ENCODE measurements at regions not wholly inside any gene's neighbourhood (a gene's known extent, or its start where the extent isn't known, plus 50 kb on each side); places are given as distances from the start of the nearest gene placed in this dataset.
"Not testable (repeated sequence)": the region's sequence is repeated elsewhere in the genome, so short reads cannot be mapped to it uniquely, and the experiment has no call there.

- H3K27ac Mint-ChIP-seq, result no peak overlapping the region
- no peak for DNase-seq (ENCODE audit: low spot score)
- H3K9me3 Mint-ChIP-seq, result no peaks in the 10 kb centered on the region
- H3K27me3 Mint-ChIP-seq, result peaks cover 3 to 19% of the 10 kb centered on the region in 2 donors
- H3K36me3 Mint-ChIP-seq, result peaks cover 5% of the 10 kb centered on the region
- H3K4me3 Mint-ChIP-seq, result no peak overlapping the region
- H3K4me1 Mint-ChIP-seq (ENCODE audit: low read depth in 2 of 2), result peaks cover 0 to 3% of the 10 kb centered on the region in 2 donors
- no peak for ATAC-seq
These were observed 79.6 kb upstream of the STK38L start for GRCh38 chr12:27164330-27165040.

- H3K27ac Mint-ChIP-seq; DNase-seq (ENCODE audit: low spot score); ATAC-seq; H3K4me1 Mint-ChIP-seq (ENCODE audit: low read depth in 2 of 2); H3K4me3 Mint-ChIP-seq; H3K9me3 Mint-ChIP-seq: not testable (repeated sequence)
- Mint-ChIP-seq H3K27me3 (peaks cover 5 to 24% of the 10 kb centered on the region in 2 donors), H3K36me3 (peaks cover 15% of the 10 kb centered on the region)
These were observed 78.1 kb upstream of the STK38L start for GRCh38 chr12:27165958-27166357.

GRCh38 chr12:27171494-27171893, 72.6 kb upstream of the STK38L start:
- not testable (repeated sequence) for DNase-seq (ENCODE audit: low spot score); ATAC-seq; H3K4me1 Mint-ChIP-seq (ENCODE audit: low read depth in 2 of 2); H3K27ac Mint-ChIP-seq; H3K4me3 Mint-ChIP-seq; H3K9me3 Mint-ChIP-seq
- H3K36me3 Mint-ChIP-seq, result peaks cover 17% of the 10 kb centered on the region
- H3K27me3 Mint-ChIP-seq, result peaks cover 5 to 24% of the 10 kb centered on the region in 2 donors

GRCh38 chr12:27176765-27177164, 67.3 kb upstream of the STK38L start:
- no peaks in the 10 kb centered on the region for H3K36me3 Mint-ChIP-seq
- no peak for DNase-seq (ENCODE audit: low spot score)
- no peak overlapping the region for H3K27ac Mint-ChIP-seq
- H3K27me3 Mint-ChIP-seq, result peaks cover 11 to 15% of the 10 kb centered on the region in 2 donors
- H3K9me3 Mint-ChIP-seq, result no peaks in the 10 kb centered on the region
- ATAC-seq, result peak; percentile 72 to 77
- H3K4me1 Mint-ChIP-seq (ENCODE audit: low read depth in 2 of 2), result peaks cover 3 to 10% of the 10 kb centered on the region in 2 donors
- H3K4me3 Mint-ChIP-seq, result no peak overlapping the region

GRCh38 chr12:27177706-27178105, 66.4 kb upstream of the STK38L start:
- no peak for DNase-seq (ENCODE audit: low spot score)
- H3K4me1 Mint-ChIP-seq (ENCODE audit: low read depth in 2 of 2), result peaks cover 3 to 10% of the 10 kb centered on the region in 2 donors
- no peak overlapping the region for H3K27ac Mint-ChIP-seq
- H3K36me3 Mint-ChIP-seq, result no peaks in the 10 kb centered on the region
- no peak overlapping the region for H3K4me3 Mint-ChIP-seq
- H3K9me3 Mint-ChIP-seq, result no peaks in the 10 kb centered on the region
- peaks cover 11 to 15% of the 10 kb centered on the region in 2 donors for H3K27me3 Mint-ChIP-seq
- no peak for ATAC-seq

GRCh38 chr12:27178255-27178654, 65.8 kb upstream of the STK38L start:
- DNase-seq (ENCODE audit: low spot score) (no peak), ATAC-seq (no peak)
- Mint-ChIP-seq H3K4me3 (no peak overlapping the region), H3K27ac (no peak overlapping the region), H3K36me3 (no peaks in the 10 kb centered on the region), H3K4me1 (ENCODE audit: low read depth in 2 of 2) (peaks cover 3 to 10% of the 10 kb centered on the region in 2 donors), H3K9me3 (no peaks in the 10 kb centered on the region), H3K27me3 (peaks cover 11 to 15% of the 10 kb centered on the region in 2 donors)

GRCh38 chr12:27178723-27179399, 65.2 kb upstream of the STK38L start:
- H3K4me1 Mint-ChIP-seq (ENCODE audit: low read depth in 2 of 2), result peaks cover 3 to 10% of the 10 kb centered on the region in 2 donors
- no peaks in the 10 kb centered on the region for H3K9me3 Mint-ChIP-seq
- no peaks in the 10 kb centered on the region for H3K36me3 Mint-ChIP-seq
- no peak for ATAC-seq
- DNase-seq (ENCODE audit: low spot score), result no peak
- H3K27ac Mint-ChIP-seq, result peak overlapping the region in 1 of 2 donors; percentile 2
- H3K4me3 Mint-ChIP-seq, result peak overlapping the region; percentile 1
- H3K27me3 Mint-ChIP-seq, result peaks cover 11 to 15% of the 10 kb centered on the region in 2 donors

GRCh38 chr12:27179400-27180214, 64.5 kb upstream of the STK38L start:
- Mint-ChIP-seq H3K36me3 (no peaks in the 10 kb centered on the region), H3K9me3 (no peaks in the 10 kb centered on the region), H3K27me3 (peaks cover 11 to 15% of the 10 kb centered on the region in 2 donors), H3K4me1 (ENCODE audit: low read depth in 2 of 2) (peaks cover 3 to 10% of the 10 kb centered on the region in 2 donors), H3K27ac (no peak overlapping the region), H3K4me3 (peak overlapping the region; percentile 1)
- DNase-seq (ENCODE audit: low spot score) (no peak), ATAC-seq (peak in 1 of 2 donors; percentile 74)

GRCh38 chr12:27180906-27181505, 63.1 kb upstream of the STK38L start:
- H3K27me3 Mint-ChIP-seq, result peaks cover 11 to 15% of the 10 kb centered on the region in 2 donors
- peaks cover 8 to 20% of the 10 kb centered on the region in 2 donors for H3K4me1 Mint-ChIP-seq (ENCODE audit: low read depth in 2 of 2)

GRCh38 chr12:27183342-27183741, 60.7 kb upstream of the STK38L start:
- no peak for ATAC-seq
- Mint-ChIP-seq H3K4me3 (no peak overlapping the region), H3K4me1 (ENCODE audit: low read depth in 2 of 2) (peaks cover 6 to 20% of the 10 kb centered on the region in 2 donors)

More at GRCh38 chr12:27180906-27181505, 63.1 kb upstream of the STK38L start:
- ATAC-seq (no peak), DNase-seq (ENCODE audit: low spot score) (no peak)
- H3K36me3 Mint-ChIP-seq, result no peaks in the 10 kb centered on the region
- H3K27ac Mint-ChIP-seq, result no peak overlapping the region
- H3K9me3 Mint-ChIP-seq, result no peaks in the 10 kb centered on the region
- H3K4me3 Mint-ChIP-seq, result no peak overlapping the region

GRCh38 chr12:27185234-27186021, 58.7 kb upstream of the STK38L start:
- DNase-seq (ENCODE audit: low spot score), result no peak
- H3K9me3 Mint-ChIP-seq, result no peaks in the 10 kb centered on the region
- peaks cover 6 to 10% of the 10 kb centered on the region in 2 donors for H3K4me1 Mint-ChIP-seq (ENCODE audit: low read depth in 2 of 2)
- no peak overlapping the region for H3K4me3 Mint-ChIP-seq
- no peak overlapping the region for H3K27ac Mint-ChIP-seq
- H3K36me3 Mint-ChIP-seq, result no peaks in the 10 kb centered on the region
- peak; percentile 66 to 72 for ATAC-seq
- H3K27me3 Mint-ChIP-seq, result peaks cover 0 to 3% of the 10 kb centered on the region in 2 donors

More at GRCh38 chr12:27183342-27183741, 60.7 kb upstream of the STK38L start:
- Mint-ChIP-seq H3K27ac (no peak overlapping the region), H3K27me3 (peaks cover 9 to 12% of the 10 kb centered on the region in 2 donors), H3K9me3 (no peaks in the 10 kb centered on the region), H3K36me3 (no peaks in the 10 kb centered on the region)
- no peak for DNase-seq (ENCODE audit: low spot score)

GRCh38 chr12:27186022-27186839, 57.9 kb upstream of the STK38L start:
- H3K4me1 Mint-ChIP-seq (ENCODE audit: low read depth in 2 of 2), result peaks cover 6 to 10% of the 10 kb centered on the region in 2 donors
- H3K27ac Mint-ChIP-seq, result no peak overlapping the region
- ATAC-seq (no peak), DNase-seq (ENCODE audit: low spot score) (no peak)
- no peaks in the 10 kb centered on the region for H3K27me3 Mint-ChIP-seq
- no peaks in the 10 kb centered on the region for H3K36me3 Mint-ChIP-seq
- H3K9me3 Mint-ChIP-seq, result no peaks in the 10 kb centered on the region
- no peak overlapping the region for H3K4me3 Mint-ChIP-seq

Measured in natural killer cell treated with Interleukin-12 subunit alpha and Interleukin-12 subunit beta and Interleukin-15 and Interleukin-18, amount 100 ng/mL, for 72 hours (primary cell).